ENCODE measurements at regions not wholly inside any gene's neighbourhood (a gene's known extent, or its start where the extent isn't known, plus 50 kb on each side); places are given as distances from the start of the nearest gene placed in this dataset.

GRCh38 chr2:142750858-142751257 lies 126.6 kb upstream of the KYNU start:
- TF ChIP-seq CTCF (conservative IDR thresholded peaks at IDR 0.05; ENCODE audit: control insufficient read depth, insufficient read depth, low read depth, low read length): no peak
- no peak for DNase-seq (ENCODE audit: low read depth)
- H3K4me3 ChIP-seq (ENCODE audit: control insufficient read depth, low read depth, low read length): no peak overlapping the region

GRCh38 chr2:142748559-142749099 lies 128.8 kb upstream of the KYNU start:
- no peak for TF ChIP-seq CTCF (conservative IDR thresholded peaks at IDR 0.05; ENCODE audit: control insufficient read depth, insufficient read depth, low read depth, low read length)
- DNase-seq (ENCODE audit: low read depth): no peak
- H3K4me3 ChIP-seq (ENCODE audit: control insufficient read depth, low read depth, low read length): no peak overlapping the region

GRCh38 chr2:142745691-142746090 lies 131.8 kb upstream of the KYNU start:
- no peak for DNase-seq (ENCODE audit: low read depth)

GRCh38 chr2:142742371-142743214 lies 134.9 kb upstream of the KYNU start:
- TF ChIP-seq CTCF (conservative IDR thresholded peaks at IDR 0.05; ENCODE audit: control insufficient read depth, insufficient read depth, low read depth, low read length): no peak
- H3K4me3 ChIP-seq (ENCODE audit: control insufficient read depth, low read depth, low read length): no peak overlapping the region
- DNase-seq (ENCODE audit: low read depth): peak; percentile 53

More at GRCh38 chr2:142745691-142746090, 131.8 kb upstream of the KYNU start:
- H3K4me3 ChIP-seq (ENCODE audit: control insufficient read depth, low read depth, low read length): no peak overlapping the region
- no peak for TF ChIP-seq CTCF (conservative IDR thresholded peaks at IDR 0.05; ENCODE audit: control insufficient read depth, insufficient read depth, low read depth, low read length)

GRCh38 chr2:142741764-142742269 lies 135.6 kb upstream of the KYNU start:
- TF ChIP-seq CTCF (conservative IDR thresholded peaks at IDR 0.05; ENCODE audit: control insufficient read depth, insufficient read depth, low read depth, low read length): no peak
- peak; percentile 2 for DNase-seq (ENCODE audit: low read depth)
- no peak overlapping the region for H3K4me3 ChIP-seq (ENCODE audit: control insufficient read depth, low read depth, low read length)

GRCh38 chr2:142734770-142735169 lies 142.7 kb upstream of the KYNU start:
- TF ChIP-seq CTCF (conservative IDR thresholded peaks at IDR 0.05; ENCODE audit: control insufficient read depth, insufficient read depth, low read depth, low read length): no peak

More at GRCh38 chr2:142734770-142735169, 142.7 kb upstream of the KYNU start:
- no peak overlapping the region for H3K4me3 ChIP-seq (ENCODE audit: control insufficient read depth, low read depth, low read length)
- DNase-seq (ENCODE audit: low read depth): no peak
